CD4-positive, alpha-beta T cell (primary cell): ENCODE measurements at regions not wholly inside any gene's neighbourhood (a gene's known extent, or its start where the extent isn't known, plus 50 kb on each side); places are given as distances from the start of the nearest gene placed in this dataset.

Experiments
- ATAC-seq: fragments of 200-7000 bp; cut with Tn5 transposase; one replicate; pipeline ENCODE4 v1.10.0; 2022; ENCODE audit warnings: mild to moderate bottlenecking; ENCODE audit not compliant: poor library complexity
- CTCF ChIA-PET: fragments of 350-600 bp; sonication (Branson Sonifier 250); formaldehyde crosslinking; loops from one replicate; lab custom pipeline; 2021; ENCODE audit warnings: antibody characterized with exemption, inconsistent platforms; lab: Charles Lee
- POLR2A ChIA-PET: fragments of 350-600 bp; sonication (Branson Sonifier 250); formaldehyde crosslinking; loops from one replicate; lab custom pipeline; 2021; ENCODE audit warnings: antibody characterized with exemption, inconsistent platforms; lab: Charles Lee
- DNase-seq, 14 experiments: peaks; one replicate each; pipeline ENCODE4 v3.0.0-alpha.2; 2013 to 2020; ENCODE audit warnings: mixed read lengths in 2 of 14
- H3K27ac ChIP-seq, 2 donors: one replicate each; pipeline versions ENCODE4 v1.5.1 to v1.7.0; 2013; ENCODE audit warnings: low read length in 2 of 2, low read depth in 1 of 2, mild to moderate bottlenecking in 1 of 2
- H3K27me3 ChIP-seq, 2 experiments: 1 replicate in 1 of 2; 2 replicates in 1 of 2; pipeline versions ENCODE4 v1.6.1 to v1.7.0; 2013; ENCODE audit warnings: low read length in 2 of 2, control low read depth in 1 of 2, mild to moderate bottlenecking in 1 of 2, moderate library complexity in 1 of 2; ENCODE audit not compliant: insufficient read depth in 2 of 2, control insufficient read depth in 1 of 2
- H3K36me3 ChIP-seq: one replicate; pipeline ENCODE4 v1.6.1; 2013; ENCODE audit warnings: low read length, control low read depth; ENCODE audit not compliant: insufficient read depth
- H3K4me1 ChIP-seq: one replicate; pipeline ENCODE4 v1.6.1; 2013; ENCODE audit warnings: low read length, control low read depth; ENCODE audit not compliant: insufficient read depth
- H3K4me3 ChIP-seq: one replicate; pipeline ENCODE4 v1.5.1; 2013; ENCODE audit warnings: mild to moderate bottlenecking, low read length, moderate library complexity
- H3K9me3 ChIP-seq, 2 experiments: 1 replicate in 1 of 2; 2 replicates in 1 of 2; pipeline versions ENCODE4 v1.6.1 to v1.7.0; 2013; ENCODE audit warnings: low read length in 2 of 2, mild to moderate bottlenecking in 2 of 2, control low read depth in 1 of 2, moderate library complexity in 1 of 2; ENCODE audit not compliant: control insufficient read depth in 1 of 2, insufficient read depth in 1 of 2
- H3K27ac Mint-ChIP-seq: one replicate; pipeline ENCODE4 v1.8.0; 2020; ENCODE audit warnings: mixed read lengths
- H3K27me3 Mint-ChIP-seq: one replicate; pipeline ENCODE4 v1.8.0; 2021; ENCODE audit warnings: mixed read lengths
- H3K36me3 Mint-ChIP-seq: one replicate; pipeline ENCODE4 v1.8.0; 2021; ENCODE audit warnings: low read depth, mixed read lengths
- H3K4me1 Mint-ChIP-seq: one replicate; pipeline ENCODE4 v1.8.0; 2021; ENCODE audit warnings: low read depth, mixed read lengths
- H3K4me3 Mint-ChIP-seq: one replicate; pipeline ENCODE4 v1.8.0; 2020; ENCODE audit warnings: mild to moderate bottlenecking, mixed read lengths
- H3K9me3 Mint-ChIP-seq: one replicate; pipeline ENCODE4 v1.8.0; 2020; ENCODE audit warnings: mixed read lengths
- CTCF ChIP-seq: fragments of 200-600 bp; IDR thresholded peaks from one replicate; pipeline ENCODE4 v1.8.0; 2022; ENCODE audit warnings: antibody characterized with exemption, mild to moderate bottlenecking
- intact Hi-C, 2 experiments: fragments of 100-400 bp; cut with DNase I in 1 of 2; cut with micrococcal nuclease in 1 of 2; formaldehyde crosslinking; loops; one replicate each; pipeline versions ENCODE4 v1.15.1 to v1.9.0; 2023 to 2025; cut with DNase I, micrococcal nuclease

GRCh38 chr9:106623558-106623957 lies 239.4 kb upstream of the ZNF462 start:
- Histone ChIP-seq H3K9me3 (peaks cover 0 to 9% of the 10 kb centered on the region in 2 experiments), H3K4me1 (no peaks in the 10 kb centered on the region), H3K36me3 (no peaks in the 10 kb centered on the region), H3K27me3 (no peaks in the 10 kb centered on the region), H3K27ac (no peak overlapping the region), H3K4me3 (no peak overlapping the region)
- intact Hi-C loops = no loop called here
- Mint-ChIP-seq H3K9me3 (no peaks in the 10 kb centered on the region), H3K36me3 (no peaks in the 10 kb centered on the region), H3K4me1 (no peaks in the 10 kb centered on the region), H3K27ac (no peak overlapping the region), H3K27me3 (no peaks in the 10 kb centered on the region), H3K4me3 (no peak overlapping the region)
- DNase-seq (no peak), ATAC-seq (no peak)
- POLR2A ChIA-PET = no interaction called here
- CTCF ChIA-PET = no interaction called here
- no peak for TF ChIP-seq CTCF

DNA sequence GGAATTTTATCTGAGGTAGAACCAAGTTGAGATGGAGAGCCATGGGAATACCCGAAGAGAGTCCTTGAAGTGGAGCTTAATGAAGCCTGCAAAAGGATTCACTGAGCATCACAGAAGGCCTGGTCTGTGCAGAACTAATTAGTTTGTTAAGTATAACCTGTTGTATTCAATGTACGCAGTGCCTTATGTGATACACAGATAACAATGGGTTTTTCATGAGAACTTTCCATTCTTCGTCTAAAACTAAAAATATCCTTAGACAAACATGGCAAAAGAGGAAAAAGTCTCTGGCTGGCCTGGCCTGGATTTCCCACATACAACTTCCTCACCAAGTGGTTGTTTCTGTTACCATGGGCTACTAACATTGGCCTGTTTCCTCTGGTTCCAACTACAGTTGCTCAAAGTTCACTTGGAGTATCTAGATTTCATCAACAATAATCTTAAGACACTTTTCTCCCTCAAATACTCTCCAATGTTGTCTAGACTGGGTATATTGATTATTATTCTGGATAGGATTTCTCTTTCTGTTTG lies 237.6 kb upstream of the ZNF462 start:
- Mint-ChIP-seq H3K27me3 (no peaks in the 10 kb centered on the region), H3K4me3 (no peak overlapping the region), H3K36me3 (no peaks in the 10 kb centered on the region), H3K4me1 (no peaks in the 10 kb centered on the region), H3K27ac (no peak overlapping the region), H3K9me3 (peaks cover 3% of the 10 kb centered on the region)
- H3K27me3 ChIP-seq = no peaks in the 10 kb centered on the region
- CTCF ChIA-PET = no interaction called here
- ATAC-seq (no peak), DNase-seq (no peak)
- POLR2A ChIA-PET = no interaction called here
- no peak overlapping the region for H3K27ac ChIP-seq
- no peaks in the 10 kb centered on the region for H3K36me3 ChIP-seq
- intact Hi-C loops = no loop called here
- peaks cover 0 to 13% of the 10 kb centered on the region in 2 experiments for H3K9me3 ChIP-seq
- H3K4me1 ChIP-seq = no peaks in the 10 kb centered on the region
- no peak for TF ChIP-seq CTCF
- no peak overlapping the region for H3K4me3 ChIP-seq

DNA sequence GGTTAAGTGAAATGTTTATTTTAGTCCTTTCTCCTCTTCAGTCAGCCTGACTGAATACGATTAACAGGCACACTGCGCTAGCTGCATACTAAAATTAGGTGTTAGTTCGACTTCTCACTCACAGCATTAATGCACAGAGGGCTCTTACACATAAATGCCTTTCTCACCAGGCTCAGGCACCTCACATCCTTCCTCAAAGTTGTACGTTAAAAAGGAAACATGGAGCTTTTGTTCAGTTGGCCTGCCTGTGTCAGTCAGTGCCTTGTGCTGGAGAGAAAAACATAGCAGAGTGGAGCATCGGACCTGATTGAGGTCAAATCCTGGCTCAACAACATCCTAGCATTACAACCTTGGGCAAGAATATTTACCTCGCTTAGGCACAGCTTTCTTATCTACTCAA lies 236.0 kb upstream of the ZNF462 start:
- ChIA-PET CTCF (no interaction called here), POLR2A (no interaction called here)
- Mint-ChIP-seq H3K36me3 (no peaks in the 10 kb centered on the region), H3K27ac (no peak overlapping the region), H3K9me3 (peaks cover 4% of the 10 kb centered on the region), H3K4me3 (no peak overlapping the region), H3K4me1 (no peaks in the 10 kb centered on the region), H3K27me3 (no peaks in the 10 kb centered on the region)
- peaks cover 0 to 8% of the 10 kb centered on the region in 2 experiments for H3K9me3 ChIP-seq
- H3K4me1 ChIP-seq = no peaks in the 10 kb centered on the region
- ATAC-seq (no peak), DNase-seq (no peak)
- intact Hi-C loops = no loop called here
- no peak overlapping the region for H3K4me3 ChIP-seq
- H3K36me3 ChIP-seq = no peaks in the 10 kb centered on the region
- no peak overlapping the region for H3K27ac ChIP-seq
- no peak for TF ChIP-seq CTCF
- H3K27me3 ChIP-seq = no peaks in the 10 kb centered on the region
